Common myeloid progenitor, CD34-positive (primary cell): ENCODE measurements at regions not wholly inside any gene's neighbourhood (a gene's known extent, or its start where the extent isn't known, plus 50 kb on each side); places are given as distances from the start of the nearest gene placed in this dataset.

ENCODE experiments used
- CTCF ChIA-PET: fragments of 350-600 bp; sonication (Branson Sonifier 250); formaldehyde crosslinking; loops from one replicate; lab custom pipeline; 2021; ENCODE audit warnings: antibody characterized with exemption; lab: Charles Lee
- POLR2A ChIA-PET: fragments of 350-600 bp; sonication (Branson Sonifier 250); formaldehyde crosslinking; loops from one replicate; lab custom pipeline; 2021; ENCODE audit warnings: antibody characterized with exemption; lab: Charles Lee
- DNase-seq, 3 donors: peaks; one replicate each; pipeline versions ENCODE4 v3.0.0 to v3.0.0-alpha.2; 2013
- H3K27ac ChIP-seq, 2 experiments: 1 replicate in 1 of 2; 2 replicates in 1 of 2; pipeline ENCODE4 v1.7.0; 2013; ENCODE audit warnings: inconsistent platforms in 2 of 2, low read length in 2 of 2, mild to moderate bottlenecking in 2 of 2, low read depth in 1 of 2, moderate library complexity in 1 of 2; ENCODE audit not compliant: severe bottlenecking in 2 of 2, insufficient read depth in 1 of 2, poor library complexity in 1 of 2
- H3K27me3 ChIP-seq, 5 experiments: replicated peaks in 2 of 5; 1 replicate in 3 of 5; 2 replicates in 2 of 5; pipeline versions ENCODE4 v1.6.1 to v1.7.0; 2013; ENCODE audit warnings: low read length in 4 of 5, mild to moderate bottlenecking in 2 of 5, moderate library complexity in 2 of 5, inconsistent platforms in 1 of 5; ENCODE audit not compliant: insufficient read depth in 5 of 5, control insufficient read depth in 4 of 5
- H3K36me3 ChIP-seq, 4 experiments: 1 replicate in 2 of 4; 2 replicates in 2 of 4; pipeline versions ENCODE4 v1.6.1 to v1.7.0; 2013; ENCODE audit warnings: low read length in 3 of 4, control low read depth in 1 of 4, mild to moderate bottlenecking in 1 of 4; ENCODE audit not compliant: control insufficient read depth in 4 of 4, insufficient read depth in 4 of 4
- H3K4me1 ChIP-seq, 4 experiments: 1 replicate in 3 of 4; 2 replicates in 1 of 4; pipeline versions ENCODE4 v1.6.1 to v1.7.1; 2013; ENCODE audit warnings: low read length in 3 of 4, mild to moderate bottlenecking in 3 of 4, control low read depth in 1 of 4, inconsistent platforms in 1 of 4, moderate library complexity in 1 of 4; ENCODE audit not compliant: control insufficient read depth in 4 of 4, insufficient read depth in 4 of 4; ENCODE audit errors: control extremely low read depth in 1 of 4
- H3K4me3 ChIP-seq, 7 experiments: 1 replicate in 4 of 7; 2 replicates in 3 of 7; pipeline versions ENCODE4 v1.5.1 to v1.7.0; 2013; ENCODE audit warnings: mild to moderate bottlenecking in 7 of 7, low read length in 6 of 7, moderate library complexity in 6 of 7, inconsistent platforms in 2 of 7, low read depth in 2 of 7, control low read depth in 1 of 7; ENCODE audit not compliant: insufficient read depth in 4 of 7, control insufficient read depth in 1 of 7; ENCODE audit errors: extremely low read depth in 1 of 7
- H3K9me3 ChIP-seq, 5 experiments: 1 replicate in 4 of 5; 2 replicates in 1 of 5; pipeline versions ENCODE4 v1.6.1 to v1.7.1; 2013; ENCODE audit warnings: low read length in 4 of 5, mild to moderate bottlenecking in 2 of 5, inconsistent platforms in 1 of 5, low read depth in 1 of 5, moderate library complexity in 1 of 5; ENCODE audit not compliant: control insufficient read depth in 4 of 5, insufficient read depth in 2 of 5; ENCODE audit errors: control extremely low read depth in 1 of 5
- WGBS: methylation state at CpG from one replicate; pipeline ENCODE4 v1.1.5; 2013; ENCODE audit not compliant: insufficient coverage; 5-methylcytosine and 5-hydroxymethylcytosine counted together

DNA sequence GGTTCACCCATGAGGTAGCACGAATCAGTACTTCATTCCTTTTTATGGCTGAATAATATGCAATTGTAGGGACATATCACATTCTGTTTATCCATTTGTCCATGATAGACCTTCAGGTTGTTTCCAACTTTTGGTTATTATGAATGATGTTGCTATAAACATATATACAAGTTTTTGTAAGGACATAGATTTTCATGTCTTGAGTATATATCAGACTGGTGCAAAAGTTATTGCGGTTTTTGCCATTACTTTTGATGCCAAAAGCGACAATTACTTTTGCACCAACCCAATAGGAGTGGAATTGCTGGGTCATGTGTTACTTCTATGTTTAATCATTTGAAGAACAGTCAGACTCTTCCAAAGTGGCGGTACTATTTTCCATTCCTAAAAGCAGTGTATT, 361.5 kb downstream of the RPS24 start:
- DNase-seq = no peak
- CTCF ChIA-PET = no interaction called here
- 95% methylated on average over 3 of the region's 4 CpGs for WGBS
- Histone ChIP-seq H3K27ac (no peak overlapping the region), H3K4me1 (peaks cover 0 to 36% (median 22%) of the 10 kb centered on the region in 4 experiments), H3K36me3 (no peaks in the 10 kb centered on the region), H3K4me3 (no peak overlapping the region), H3K27me3 (no peaks in the 10 kb centered on the region), H3K9me3 (no peaks in the 10 kb centered on the region)
- POLR2A ChIA-PET = no interaction called here

DNA sequence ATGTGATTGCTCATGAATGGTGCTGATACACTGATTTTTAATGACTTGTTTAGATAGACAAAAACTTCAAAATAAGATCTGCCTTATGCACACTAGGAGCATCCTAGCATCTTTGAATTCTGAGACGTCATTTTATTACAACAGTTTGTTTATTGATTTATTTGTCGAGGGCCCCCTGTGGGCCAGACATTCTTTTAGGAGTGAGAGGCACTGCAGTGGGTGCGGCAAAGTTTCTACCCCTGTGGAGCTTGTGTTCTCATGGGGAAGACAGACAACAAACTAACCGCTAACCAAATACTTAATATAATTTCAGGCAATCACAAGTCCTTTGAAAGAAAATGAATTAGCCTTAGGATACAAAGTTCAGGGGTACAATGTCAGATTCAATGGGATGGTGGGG, 363.1 kb downstream of the RPS24 start:
- no peaks in the 10 kb centered on the region for H3K27me3 ChIP-seq
- H3K4me3 ChIP-seq = no peak overlapping the region
- DNase-seq = peak in 2 of 3 donors; percentile 28 to 41
- H3K27ac ChIP-seq = no peak overlapping the region
- POLR2A ChIA-PET = interaction anchor here (1.3 kb wide), 1 partner anchor 34 kb away, joined by 3 read pairs; no protein-coding TSS in a partner anchor
- H3K4me1 ChIP-seq = peaks cover 0 to 36% (median 22%) of the 10 kb centered on the region in 4 experiments
- 100% methylated on average over 2 of the region's 4 CpGs for WGBS
- no peaks in the 10 kb centered on the region for H3K9me3 ChIP-seq
- CTCF ChIA-PET = interaction anchor here (1.1 to 1.4 kb wide), 4 partner anchors 9 to 42 kb away, joined by 3 to 5 read pairs (median 4); no protein-coding TSS in a partner anchor
- H3K36me3 ChIP-seq = no peaks in the 10 kb centered on the region

DNA sequence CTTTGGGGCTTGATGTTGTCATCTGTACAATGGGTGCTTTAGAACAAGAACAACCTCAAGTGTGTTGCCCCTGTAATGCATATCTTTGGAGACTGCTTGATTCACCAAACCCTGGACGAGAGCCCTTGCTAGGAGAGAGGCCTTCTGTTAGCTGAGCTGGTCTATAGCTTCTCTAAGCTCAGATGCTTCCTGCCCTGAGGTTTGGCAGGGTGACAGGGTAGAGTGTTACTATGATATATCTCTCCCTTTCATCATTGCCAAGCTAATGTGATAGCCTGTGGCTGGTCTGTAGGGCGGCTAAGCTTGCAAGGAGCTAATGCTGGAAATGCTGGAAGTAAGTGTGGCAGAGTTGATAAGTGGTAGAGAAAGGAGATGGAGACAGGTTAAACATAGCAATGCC, 364.1 kb downstream of the RPS24 start:
- DNase-seq = peak; percentile 87 to 98 (median 98)
- Histone ChIP-seq H3K4me1 (peaks cover 0 to 40% (median 22%) of the 10 kb centered on the region in 4 experiments), H3K27me3 (no peaks in the 10 kb centered on the region), H3K4me3 (no peak overlapping the region), H3K36me3 (no peaks in the 10 kb centered on the region), H3K27ac (no peak overlapping the region), H3K9me3 (no peaks in the 10 kb centered on the region)
- WGBS = 0% methylated on average over 1 of the region's 2 CpGs
- POLR2A ChIA-PET = interaction anchor here (1.3 kb wide), 1 partner anchor 35 kb away, joined by 3 read pairs; no protein-coding TSS in a partner anchor
- CTCF ChIA-PET = interaction anchor here (0.7 to 1.4 kb wide), 7 partner anchors 10 to 781 kb away, joined by 3 to 5 read pairs (median 3); no protein-coding TSS in a partner anchor

DNA sequence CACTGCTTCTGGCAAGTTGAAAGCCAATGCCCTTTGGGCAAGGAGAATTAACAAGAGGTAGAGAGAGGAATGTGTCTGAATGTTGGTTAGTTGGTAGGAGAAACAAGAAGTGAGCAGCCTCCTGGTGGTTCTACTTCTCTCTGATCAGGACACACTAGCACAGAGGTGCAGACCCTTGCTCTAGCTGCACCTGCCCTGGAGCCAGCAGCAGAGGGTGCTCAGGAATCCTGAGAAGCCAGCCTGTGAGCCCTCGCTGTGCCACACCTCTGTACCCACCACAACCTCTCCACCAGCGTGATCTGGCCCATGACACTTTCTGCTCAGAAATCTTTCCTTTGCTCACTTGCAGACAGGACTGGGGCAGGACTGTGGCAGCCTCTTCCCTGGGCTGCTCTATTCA, 364.7 kb downstream of the RPS24 start:
- WGBS = 29% methylated on average over 2 of the region's 2 CpGs
- ChIA-PET POLR2A (interaction anchor here (1.3 kb wide), 1 partner anchor 36 kb away, joined by 3 read pairs; no protein-coding TSS in a partner anchor), CTCF (interaction anchor here (0.8 to 1.3 kb wide), 3 partner anchors 19 to 351 kb away, joined by 3 read pairs; no protein-coding TSS in a partner anchor)
- H3K4me3 ChIP-seq = no peak overlapping the region
- peaks cover 0 to 40% (median 22%) of the 10 kb centered on the region in 4 experiments for H3K4me1 ChIP-seq
- no peaks in the 10 kb centered on the region for H3K36me3 ChIP-seq
- no peaks in the 10 kb centered on the region for H3K27me3 ChIP-seq
- no peak overlapping the region for H3K27ac ChIP-seq
- peak; percentile 36 to 62 (median 45) for DNase-seq
- no peaks in the 10 kb centered on the region for H3K9me3 ChIP-seq

DNA sequence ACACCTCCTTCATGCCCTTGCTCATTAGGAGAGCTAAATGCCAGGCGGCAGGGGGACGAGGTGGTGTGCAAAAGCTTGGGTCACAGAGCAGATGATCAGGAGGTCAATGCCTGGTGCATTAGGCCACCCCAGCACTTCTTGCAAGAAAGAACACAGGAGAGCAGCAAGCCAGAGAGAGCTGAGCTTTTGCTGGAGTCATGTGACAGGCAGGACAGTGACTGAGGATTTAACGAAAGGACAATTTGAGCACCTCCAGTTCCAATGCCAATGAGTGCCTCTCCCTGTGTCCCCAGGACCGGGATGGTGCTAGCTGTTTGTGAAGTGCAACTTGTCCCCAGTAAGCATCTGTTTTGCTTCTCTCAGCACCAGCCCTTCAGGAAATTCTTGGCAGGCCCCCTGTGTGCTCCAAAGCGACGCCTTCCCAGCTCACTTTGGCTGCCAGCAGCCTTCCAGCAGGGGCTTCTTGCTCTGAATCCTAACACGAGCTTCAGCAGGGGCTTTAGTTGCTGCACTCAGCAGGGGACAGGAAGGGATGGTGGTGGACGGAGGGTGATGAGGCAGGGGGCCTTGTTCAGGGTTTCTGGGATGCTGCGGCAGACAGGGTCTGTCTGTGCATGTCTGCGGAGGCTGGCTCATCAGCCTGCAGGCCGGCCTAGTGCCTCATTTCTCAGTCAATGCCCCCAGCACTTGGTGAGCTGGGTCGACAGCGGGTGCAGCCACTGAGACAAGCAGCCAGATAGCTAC, 368.1 kb downstream of the RPS24 start:
- CTCF ChIA-PET = no interaction called here

DNA sequence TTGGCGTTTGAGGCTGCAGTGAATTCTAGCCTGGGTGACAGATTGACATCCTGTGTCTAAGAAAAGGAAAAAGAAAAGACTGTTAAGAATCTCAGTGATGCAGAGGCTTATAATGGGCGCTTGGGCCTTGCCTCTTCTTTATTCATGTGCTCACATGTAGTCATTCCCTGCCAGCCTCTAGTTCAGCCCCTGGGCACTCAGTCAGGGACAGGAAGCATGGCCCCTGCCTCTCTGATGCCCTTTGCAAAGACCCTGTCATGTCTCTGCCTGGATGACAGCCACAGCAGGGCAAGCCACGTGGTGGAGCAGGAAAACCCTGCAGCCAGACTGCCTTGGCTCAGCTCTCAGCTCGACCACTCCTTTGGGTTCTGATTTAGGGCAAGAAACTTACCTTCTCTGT, 368.9 kb downstream of the RPS24 start:
- Histone ChIP-seq H3K27ac (no peak overlapping the region), H3K36me3 (no peaks in the 10 kb centered on the region), H3K4me3 (no peak overlapping the region), H3K4me1 (peaks cover 0 to 40% (median 21%) of the 10 kb centered on the region in 4 experiments), H3K9me3 (no peaks in the 10 kb centered on the region), H3K27me3 (peaks cover 0 to 7% (median 0%) of the 10 kb centered on the region in 5 experiments)
- DNase-seq = no peak
- ChIA-PET CTCF (no interaction called here), POLR2A (no interaction called here)
- 55% methylated on average over 4 of the region's 4 CpGs for WGBS

More for the DNA sequence above, 368.1 kb downstream of the RPS24 start:
- Histone ChIP-seq H3K27me3 (peaks cover 0 to 4% (median 0%) of the 10 kb centered on the region in 5 experiments), H3K9me3 (no peaks in the 10 kb centered on the region), H3K4me3 (no peak overlapping the region), H3K4me1 (peaks cover 0 to 40% (median 25%) of the 10 kb centered on the region in 4 experiments), H3K27ac (no peak overlapping the region), H3K36me3 (no peaks in the 10 kb centered on the region)
- WGBS = 98% methylated on average over 11 of the region's 13 CpGs
- DNase-seq = peak in 1 of 3 donors; percentile 13
- POLR2A ChIA-PET = no interaction called here

DNA sequence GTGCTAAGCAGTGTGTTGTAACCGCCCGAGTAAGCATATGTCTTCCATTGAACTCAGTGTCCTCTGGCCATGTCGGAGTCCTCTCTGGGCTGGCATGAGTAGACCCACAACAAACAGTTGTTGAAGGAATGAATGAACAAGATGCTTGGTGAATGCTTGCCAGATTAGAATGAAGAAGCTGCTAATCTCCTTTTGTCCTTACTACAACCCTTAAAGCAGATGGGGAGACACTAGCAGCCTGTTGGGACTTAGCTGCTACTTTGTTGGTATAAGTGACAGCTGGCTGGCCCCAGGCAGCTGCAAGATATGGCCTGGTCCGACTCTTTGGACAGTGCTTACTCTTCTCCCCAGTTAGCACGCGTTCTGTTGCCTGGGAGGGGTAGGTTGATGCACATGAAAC, 370.1 kb downstream of the RPS24 start:
- Histone ChIP-seq H3K4me1 (peaks cover 0 to 40% (median 16%) of the 10 kb centered on the region in 4 experiments), H3K9me3 (no peaks in the 10 kb centered on the region), H3K4me3 (no peak overlapping the region), H3K36me3 (no peaks in the 10 kb centered on the region), H3K27ac (no peak overlapping the region), H3K27me3 (peaks cover 0 to 7% (median 0%) of the 10 kb centered on the region in 5 experiments)
- WGBS = 98% methylated on average over 6 of the region's 6 CpGs
- CTCF ChIA-PET = no interaction called here
- POLR2A ChIA-PET = no interaction called here
- DNase-seq = no peak
